ENCODE measurements at regions not wholly inside any gene's neighbourhood (a gene's known extent, or its start where the extent isn't known, plus 50 kb on each side); places are given as distances from the start of the nearest gene placed in this dataset.

- TF ChIP-seq CTCF (IDR thresholded peaks at IDR 0.05) (no peak), POLR2AphosphoS5 (IDR thresholded peaks at IDR 0.05) (no peak)
Observed at GRCh38 chr1:17886386-17886785, 131.3 kb downstream of the ACTL8 start.

All from breast epithelium (tissue), 3 donors.